ENCODE measurements at regions not wholly inside any gene's neighbourhood (a gene's known extent, or its start where the extent isn't known, plus 50 kb on each side); places are given as distances from the start of the nearest gene placed in this dataset.

GRCh38 chr5:8953911-8954438 is 591.9 kb downstream of the SEMA5A start:
- H3K27ac ChIP-seq, result no peak overlapping the region
- 76 to 83% methylated on average over 1 of the region's 1 CpG for WGBS, 2 donors
- ATAC-seq, result no peak

GRCh38 chr5:8954801-8955200 is 591.1 kb downstream of the SEMA5A start:
- TF ChIP-seq CTCF (IDR thresholded peaks at IDR 0.05), result peak in 2 of 9 donors; percentile 6 to 18
- Histone ChIP-seq H3K4me3 (no peak overlapping the region), H3K36me3 (no peaks in the 10 kb centered on the region), H3K27ac (no peak overlapping the region), H3K4me1 (no peaks in the 10 kb centered on the region), H3K27me3 (no peaks in the 10 kb centered on the region), H3K9me3 (peaks cover 0 to 1% (median 0%) of the 10 kb centered on the region in 11 donors)
- 48 to 62% methylated on average over 2 of the region's 2 CpGs for WGBS, 2 donors
- intact Hi-C loops (cut with DNase I), result loop anchor here in 1 of 10 donors (1.0 kb wide), 1 partner anchor 44 kb away; no protein-coding TSS in a partner anchor
- no peak for DNase-seq
- ATAC-seq, result no peak

More at GRCh38 chr5:8953911-8954438, 591.9 kb downstream of the SEMA5A start:
- Histone ChIP-seq H3K4me3 (no peak overlapping the region), H3K4me1 (no peaks in the 10 kb centered on the region), H3K9me3 (peaks cover 0 to 5% (median 0%) of the 10 kb centered on the region in 11 donors), H3K36me3 (no peaks in the 10 kb centered on the region), H3K27me3 (no peaks in the 10 kb centered on the region)
- DNase-seq, result no peak
- intact Hi-C loops (cut with DNase I), result loop anchor here in 1 of 10 donors (1.0 kb wide), 1 partner anchor 44 kb away; no protein-coding TSS in a partner anchor
- no peak for TF ChIP-seq CTCF (IDR thresholded peaks at IDR 0.05)

DNA sequence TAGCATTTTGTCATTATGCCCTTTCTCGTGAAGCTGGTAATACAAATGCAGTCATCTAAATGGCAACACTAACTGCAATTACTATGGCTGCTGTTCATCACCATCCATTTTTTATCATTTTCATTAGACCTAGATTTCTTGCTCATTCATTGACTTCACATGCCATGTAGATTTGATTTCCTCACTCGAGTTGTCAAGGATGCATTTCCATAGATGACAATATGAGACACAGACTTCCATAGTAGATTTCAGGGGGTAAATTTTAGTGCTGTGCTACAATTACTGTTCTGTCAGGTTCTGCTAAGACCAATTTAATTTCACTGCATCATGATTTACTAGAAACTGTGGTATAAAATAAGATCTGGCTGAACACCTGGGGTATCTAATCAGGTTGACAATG is 589.2 kb downstream of the SEMA5A start:
- no peak for ATAC-seq
- WGBS, 2 donors, result 84 to 89% methylated on average over 2 of the region's 2 CpGs
- no peaks in the 10 kb centered on the region for H3K4me1 ChIP-seq
- H3K9me3 ChIP-seq, result no peaks in the 10 kb centered on the region
- no peak for DNase-seq
- H3K36me3 ChIP-seq, result no peaks in the 10 kb centered on the region
- TF ChIP-seq CTCF (IDR thresholded peaks at IDR 0.05), result no peak
- no peaks in the 10 kb centered on the region for H3K27me3 ChIP-seq
- H3K27ac ChIP-seq, result no peak overlapping the region
- intact Hi-C loops (cut with DNase I), result no loop called here
- no peak overlapping the region for H3K4me3 ChIP-seq

GRCh38 chr5:8958602-8959001 is 587.3 kb downstream of the SEMA5A start:
- Histone ChIP-seq H3K36me3 (no peaks in the 10 kb centered on the region), H3K4me1 (no peaks in the 10 kb centered on the region), H3K27ac (no peak overlapping the region), H3K4me3 (no peak overlapping the region), H3K9me3 (peaks cover 0 to 3% (median 0%) of the 10 kb centered on the region in 11 donors), H3K27me3 (no peaks in the 10 kb centered on the region)
- ATAC-seq (no peak), DNase-seq (no peak)
- no peak for TF ChIP-seq CTCF (IDR thresholded peaks at IDR 0.05)
- 58 to 62% methylated on average over 5 of the region's 5 CpGs for WGBS, 2 donors
- intact Hi-C loops (cut with DNase I), result no loop called here

All from heart right ventricle (tissue), 16 donors.